ENCODE measurements at regions not wholly inside any gene's neighbourhood (a gene's known extent, or its start where the extent isn't known, plus 50 kb on each side); places are given as distances from the start of the nearest gene placed in this dataset.

DNA sequence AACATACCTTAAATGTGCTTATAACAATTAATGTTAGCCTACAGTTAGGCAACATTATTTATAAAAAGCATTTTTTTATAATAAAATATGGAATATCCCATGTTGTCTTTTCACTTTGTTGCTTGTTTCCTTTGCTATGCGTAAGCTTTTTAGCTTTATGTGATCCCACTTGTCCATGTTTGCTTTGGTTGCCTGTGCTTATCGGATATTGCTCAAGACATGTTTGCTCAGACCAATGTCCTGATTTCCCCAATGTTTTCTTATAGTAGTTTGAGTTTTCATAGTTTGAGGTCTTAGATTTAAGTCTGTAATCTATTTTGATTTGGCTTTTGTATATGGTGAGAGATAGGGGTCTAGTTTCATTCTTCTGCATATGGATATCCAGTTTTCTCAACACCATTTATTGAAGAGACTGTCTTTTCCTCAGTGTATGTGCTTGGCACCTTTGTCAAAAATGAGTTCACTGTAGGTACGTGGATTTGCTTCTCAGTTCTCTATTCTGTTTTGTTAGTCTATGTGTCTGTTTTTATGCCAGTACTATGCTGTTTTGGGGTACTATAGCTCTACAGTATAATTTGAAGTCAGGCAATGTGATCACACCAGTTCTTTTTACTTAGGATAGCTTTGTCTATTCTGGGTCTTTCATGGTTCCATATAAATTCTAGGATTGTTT lies 592.7 kb upstream of the SEMA6D start:
- intact Hi-C loops (cut with micrococcal nuclease) (no loop called here), dilution Hi-C loops (cut with HindIII; ENCODE audit: low sequenced_read_pairs, unreplicated experiment) (no loop called here), in situ Hi-C loops (cut with MboI; ENCODE audit: low sequenced_read_pairs) (no loop called here)
- Histone ChIP-seq H3K27ac (ENCODE audit: insufficient read depth, low read length) (no peak overlapping the region), H3K18ac (ENCODE audit: low read depth, low read length) (no peak overlapping the region), H4K91ac (ENCODE audit: insufficient read depth, low read depth, low read length) (no peak overlapping the region), H3K9me3 (ENCODE audit: control insufficient read depth, insufficient read depth, low read length) (no peaks in the 10 kb centered on the region), H2AFZ (replicated peaks; ENCODE audit: low read length, poor library complexity) (no peak overlapping the region), H3K9me1 (ENCODE audit: insufficient read depth, low read length) (no peaks in the 10 kb centered on the region), H3K27me3 (ENCODE audit: control insufficient read depth, insufficient read depth, low read length) (no peaks in the 10 kb centered on the region), H3K23ac (ENCODE audit: low read depth, low read length) (no peak overlapping the region), H2BK120ac (ENCODE audit: low read depth, low read length) (no peak overlapping the region), H2BK20ac (ENCODE audit: low read depth, low read length) (no peak overlapping the region), H3K36me3 (ENCODE audit: control insufficient read depth, insufficient read depth, low read length) (no peaks in the 10 kb centered on the region), H3K79me1 (ENCODE audit: low read depth in 1 of 2, low read length in 2 of 2) (no peaks in the 10 kb centered on the region), H3K4me2 (ENCODE audit: low read depth, low read length) (no peak overlapping the region), H3K4ac (ENCODE audit: low read depth, low read length) (no peak overlapping the region), H2AK5ac (ENCODE audit: low read depth, low read length) (no peak overlapping the region), H2BK15ac (ENCODE audit: low read depth, low read length) (no peak overlapping the region), H4K8ac (ENCODE audit: low read depth in 2 of 2, low read length in 2 of 2) (no peak overlapping the region), H3K14ac (replicated peaks; ENCODE audit: low read depth, low read length) (no peak overlapping the region), H2AK9ac (replicated peaks; ENCODE audit: low read depth, low read length, poor library complexity) (no peak overlapping the region), H3K4me1 (ENCODE audit: control insufficient read depth, insufficient read depth, low read length) (no peaks in the 10 kb centered on the region), H4K5ac (ENCODE audit: low read depth, low read length) (no peak overlapping the region), H3K9ac (ENCODE audit: low read depth, low read length) (no peak overlapping the region), H4K20me1 (ENCODE audit: insufficient read depth, low read length) (no peaks in the 10 kb centered on the region), H3K4me3 (ENCODE audit: insufficient read depth, low read depth, low read length) (no peak overlapping the region), H3K56ac (ENCODE audit: extremely low read depth, insufficient read depth, low read length) (no peak overlapping the region), H2BK5ac (ENCODE audit: low read depth, low read length, poor library complexity, severe bottlenecking) (no peak overlapping the region)
- DNase-seq (no peak), ATAC-seq (ENCODE audit: low read depth) (no peak)
- WGBS, 2 experiments (ENCODE audit: extremely low coverage in 2 of 2, insufficient read length in 1 of 2): no CpG with 5 or more reads among the region's 3 CpGs
- POLR2A ChIA-PET (ENCODE audit: unreplicated experiment): no interaction called here
- BruUV-seq (replicated peaks): no TSS peak
- no peak for TF ChIP-seq POLR2A (IDR thresholded peaks at IDR 0.05; ENCODE audit: low read depth, low read length)
- TF ChIP-seq CEBPB (IDR thresholded peaks at IDR 0.05; ENCODE audit: low read depth, low read length): no peak
- TF ChIP-seq, protein P1, sequence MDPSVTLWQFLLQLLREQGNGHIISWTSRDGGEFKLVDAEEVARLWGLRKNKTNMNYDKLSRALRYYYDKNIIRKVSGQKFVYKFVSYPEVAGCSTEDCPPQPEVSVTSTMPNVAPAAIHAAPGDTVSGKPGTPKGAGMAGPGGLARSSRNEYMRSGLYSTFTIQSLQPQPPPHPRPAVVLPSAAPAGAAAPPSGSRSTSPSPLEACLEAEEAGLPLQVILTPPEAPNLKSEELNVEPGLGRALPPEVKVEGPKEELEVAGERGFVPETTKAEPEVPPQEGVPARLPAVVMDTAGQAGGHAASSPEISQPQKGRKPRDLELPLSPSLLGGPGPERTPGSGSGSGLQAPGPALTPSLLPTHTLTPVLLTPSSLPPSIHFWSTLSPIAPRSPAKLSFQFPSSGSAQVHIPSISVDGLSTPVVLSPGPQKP (IDR thresholded peaks at IDR 0.05; ENCODE audit: borderline replicate concordance, low read depth, low read length): no peak
- no peak for TF ChIP-seq SMC3 (IDR thresholded peaks at IDR 0.05; ENCODE audit: low read depth, low read length)
- TF ChIP-seq MAZ (IDR thresholded peaks at IDR 0.05; ENCODE audit: borderline replicate concordance, low read depth, low read length): no peak
- no peak for TF ChIP-seq MAFK (IDR thresholded peaks at IDR 0.05; ENCODE audit: low read depth, low read length)
- no peak for TF ChIP-seq RFX5 (IDR thresholded peaks at IDR 0.05; ENCODE audit: low read depth, low read length)
- TF ChIP-seq CHD1 (IDR thresholded peaks at IDR 0.05; ENCODE audit: low read depth, low read length): no peak
- TF ChIP-seq MXI1 (IDR thresholded peaks at IDR 0.05; ENCODE audit: borderline replicate concordance, low read depth, low read length): no peak
- CTCF ChIA-PET: no interaction called here

Data from IMR-90 (cell line).